Fibroblast of upper back skin (primary cell): ENCODE measurements at regions not wholly inside any gene's neighbourhood (a gene's known extent, or its start where the extent isn't known, plus 50 kb on each side); places are given as distances from the start of the nearest gene placed in this dataset.
A peak's percentile ranks its signal among the peaks of the same experiment; 100 is the strongest.
"Not testable (repeated sequence)": the region's sequence is repeated elsewhere in the genome, so short reads cannot be mapped to it uniquely, and the experiment has no call there.

ENCODE experiments used
- DNase-seq: peaks from one replicate; pipeline ENCODE4 v3.0.0-alpha.2; 2013

DNA sequence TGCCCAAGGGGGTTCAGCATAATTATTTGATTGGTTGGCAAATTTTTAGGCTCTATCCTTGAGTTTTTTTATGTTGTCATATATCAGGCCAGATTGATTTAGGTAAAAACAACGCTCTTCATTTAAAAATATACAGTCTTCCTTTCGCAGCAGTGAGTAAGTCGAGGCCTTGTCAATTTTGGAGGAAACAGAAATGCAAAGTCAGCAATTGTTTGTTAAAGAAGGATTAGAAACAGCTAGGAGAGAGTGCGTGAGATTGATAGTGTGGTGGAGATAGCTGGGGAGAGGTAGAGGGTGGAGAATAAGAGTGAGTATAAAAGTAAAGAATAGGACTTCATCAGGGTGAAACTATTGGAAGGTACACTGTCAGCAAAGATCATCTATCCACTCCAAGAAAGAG is 830.8 kb downstream of the LUZP2 start:
- DNase-seq: no peak

DNA sequence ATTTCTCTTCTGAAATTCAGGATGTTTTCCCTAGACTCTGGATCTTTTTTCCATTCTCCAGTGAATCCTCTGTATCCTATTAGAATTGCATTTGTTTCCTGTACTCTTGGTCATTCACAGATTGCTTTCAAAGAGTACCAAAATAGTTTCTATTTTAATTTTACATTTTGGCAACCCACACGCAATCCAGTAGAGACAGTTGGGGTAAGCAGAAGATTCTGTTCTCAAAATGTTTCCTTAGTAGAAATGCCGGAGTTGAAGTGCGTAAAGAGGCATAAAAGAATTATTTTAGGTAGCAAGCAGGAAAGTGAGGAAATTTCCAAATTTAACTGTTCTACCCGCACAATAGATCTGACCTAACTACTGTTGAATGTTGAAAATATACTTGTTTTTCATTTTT is 842.4 kb downstream of the LUZP2 start:
- no peak for DNase-seq

DNA sequence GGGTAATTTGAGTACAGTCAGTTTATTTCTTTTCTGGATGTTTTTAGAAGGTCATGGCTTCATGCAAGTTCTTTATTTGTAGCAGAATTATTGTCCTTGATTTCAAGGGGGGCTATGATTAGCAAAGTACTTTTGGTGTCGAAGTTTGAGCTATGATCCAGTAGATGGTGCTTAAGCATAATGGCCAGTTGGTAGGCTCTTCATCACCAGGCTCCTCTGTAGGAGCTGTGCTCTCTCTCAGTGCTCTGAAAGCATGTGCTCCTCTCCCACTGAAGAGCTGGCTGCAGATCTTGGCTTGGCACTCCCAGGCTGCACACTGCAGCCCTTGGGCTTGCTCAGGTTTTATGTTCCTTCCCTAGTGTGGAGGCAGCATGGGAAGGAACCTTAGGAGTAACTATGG is 852.7 kb downstream of the LUZP2 start:
- no peak for DNase-seq

DNA sequence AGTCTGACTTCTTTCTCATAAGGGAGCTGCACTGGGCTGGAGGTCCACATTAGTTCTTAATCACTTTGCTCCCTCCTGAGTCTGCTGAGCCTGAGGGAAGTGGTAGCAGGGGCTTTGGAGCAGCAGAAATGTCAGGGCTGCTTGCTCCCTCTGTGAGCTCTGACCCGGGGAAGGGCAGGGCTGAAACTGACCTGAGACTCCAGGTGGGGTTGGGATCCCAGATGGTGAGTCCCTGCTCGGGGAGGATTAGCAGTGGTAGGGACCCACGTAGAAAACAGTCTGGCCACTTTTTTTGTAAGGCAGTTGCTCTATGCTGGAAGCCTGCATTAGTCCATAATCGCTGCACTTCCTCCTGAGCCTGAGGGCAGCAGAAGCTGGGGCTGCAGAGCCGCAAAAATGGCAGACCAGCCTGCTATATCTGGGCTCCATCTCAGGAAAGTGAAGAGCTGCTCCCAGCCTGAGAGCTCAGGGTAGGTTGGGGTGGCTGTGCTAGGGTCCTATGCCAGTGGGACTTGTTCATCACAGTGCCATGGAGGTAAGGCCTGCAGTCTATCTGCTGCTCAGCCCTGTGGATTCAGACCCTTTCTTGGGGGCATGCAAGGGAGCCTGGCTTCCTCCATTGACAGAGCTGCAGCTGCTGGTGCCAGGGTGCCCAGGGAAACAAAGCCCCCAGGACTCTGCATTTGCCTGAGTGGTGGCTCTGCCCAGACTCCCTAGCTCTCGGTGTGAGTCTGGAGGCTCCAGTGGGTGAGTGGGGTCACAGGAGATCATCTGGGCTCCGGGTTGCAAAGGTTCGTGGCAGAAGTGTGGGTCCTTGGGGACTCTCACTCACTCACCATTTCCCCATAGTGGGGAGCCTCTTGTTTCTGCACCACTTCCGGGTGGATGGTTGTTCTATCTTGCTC is 854.3 kb downstream of the LUZP2 start:
- no peak for DNase-seq

DNA sequence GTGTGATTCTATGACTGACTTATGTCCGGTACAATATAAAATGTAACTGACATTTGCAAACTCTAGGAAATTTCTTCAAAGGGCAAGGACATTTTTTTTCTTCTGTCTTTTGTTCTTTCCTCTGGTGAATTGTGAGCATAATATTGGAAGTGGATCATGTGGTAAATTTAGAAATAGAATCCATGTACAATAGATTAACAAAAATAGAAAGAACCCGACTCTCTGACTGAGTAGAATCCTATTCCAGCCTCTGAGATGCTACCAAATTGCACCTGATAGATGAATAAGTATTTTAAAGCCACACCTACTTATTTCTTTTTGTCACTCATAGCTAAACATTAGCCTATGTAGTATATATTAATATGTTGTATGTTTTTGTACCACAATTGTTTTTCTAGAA is 860.3 kb downstream of the LUZP2 start:
- no peak for DNase-seq

DNA sequence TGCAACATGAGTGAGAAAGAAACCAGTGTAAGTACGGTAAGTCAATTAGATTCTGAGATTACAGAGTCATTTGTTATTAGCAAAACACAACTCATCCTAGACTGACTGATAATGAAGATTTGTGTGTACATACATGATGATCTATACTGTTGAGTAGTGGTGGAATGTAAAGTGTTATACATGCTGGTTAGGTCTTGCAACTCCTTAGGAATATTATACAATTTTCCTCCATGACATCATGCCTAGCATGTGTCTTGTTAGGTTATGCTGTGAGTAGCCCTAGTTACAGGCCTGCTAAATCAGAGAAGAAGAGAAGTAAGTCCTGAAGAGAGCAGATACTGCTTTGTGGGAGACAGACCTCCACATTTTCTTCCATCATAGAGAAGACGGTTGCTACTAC is 880.6 kb downstream of the LUZP2 start:
- peak; percentile 15 for DNase-seq

DNA sequence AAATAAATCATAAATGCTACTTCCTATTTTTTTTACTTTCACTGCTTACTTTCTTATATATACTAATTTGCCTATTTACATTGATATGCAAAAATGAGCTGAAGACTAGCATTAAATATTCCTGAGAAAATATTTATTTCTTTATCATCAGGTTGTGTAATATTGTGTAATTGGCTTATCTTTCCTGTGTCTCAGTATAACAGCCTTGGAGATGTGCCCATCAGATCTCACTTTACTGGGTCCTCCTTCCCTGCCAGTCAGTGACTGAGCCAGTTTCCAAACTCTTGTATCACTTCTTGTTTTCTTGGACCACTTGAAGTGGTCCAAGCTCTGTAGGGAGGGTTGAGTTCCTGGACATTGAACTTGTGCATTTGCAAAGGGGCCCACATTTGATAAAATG is 900.0 kb downstream of the LUZP2 start:
- DNase-seq: no peak

DNA sequence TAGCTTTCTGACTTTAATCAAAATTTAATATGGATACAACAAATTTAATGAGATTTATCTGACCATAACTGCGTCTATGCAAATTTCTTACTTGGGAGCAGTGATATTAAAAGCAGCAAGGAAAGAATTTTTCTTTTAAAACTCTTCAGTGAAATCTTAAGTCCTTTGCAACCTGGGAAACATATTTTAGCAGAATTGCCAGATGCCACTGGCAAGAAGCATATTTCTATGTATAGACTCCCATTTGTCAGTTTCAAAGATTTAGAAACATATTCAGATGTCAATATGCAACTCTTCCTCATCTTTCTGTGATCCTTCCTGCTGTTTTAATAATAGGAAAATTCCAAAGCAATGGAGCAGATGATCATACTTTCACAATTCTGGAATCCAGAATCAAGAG is 911.3 kb downstream of the LUZP2 start:
- no peak for DNase-seq

DNA sequence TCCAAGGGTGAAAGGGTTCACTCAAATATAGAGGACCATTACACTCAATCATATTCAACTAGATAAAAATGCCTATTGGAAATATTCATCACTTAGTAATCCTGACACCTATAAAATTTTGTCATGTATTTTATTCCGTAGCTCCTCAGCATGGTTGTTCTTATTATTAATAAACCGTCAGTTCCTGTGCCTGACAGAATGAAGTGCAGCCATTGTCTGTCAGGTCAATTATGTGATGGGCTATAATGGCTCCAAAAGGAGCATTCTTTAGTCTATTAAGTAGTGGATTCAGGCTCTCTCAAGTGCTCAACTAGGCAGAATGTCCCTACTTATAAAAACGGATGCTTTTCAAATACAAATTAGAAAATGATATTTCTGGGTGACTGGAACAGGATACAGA is 916.1 kb upstream of the ANO3 start:
- no peak for DNase-seq

DNA sequence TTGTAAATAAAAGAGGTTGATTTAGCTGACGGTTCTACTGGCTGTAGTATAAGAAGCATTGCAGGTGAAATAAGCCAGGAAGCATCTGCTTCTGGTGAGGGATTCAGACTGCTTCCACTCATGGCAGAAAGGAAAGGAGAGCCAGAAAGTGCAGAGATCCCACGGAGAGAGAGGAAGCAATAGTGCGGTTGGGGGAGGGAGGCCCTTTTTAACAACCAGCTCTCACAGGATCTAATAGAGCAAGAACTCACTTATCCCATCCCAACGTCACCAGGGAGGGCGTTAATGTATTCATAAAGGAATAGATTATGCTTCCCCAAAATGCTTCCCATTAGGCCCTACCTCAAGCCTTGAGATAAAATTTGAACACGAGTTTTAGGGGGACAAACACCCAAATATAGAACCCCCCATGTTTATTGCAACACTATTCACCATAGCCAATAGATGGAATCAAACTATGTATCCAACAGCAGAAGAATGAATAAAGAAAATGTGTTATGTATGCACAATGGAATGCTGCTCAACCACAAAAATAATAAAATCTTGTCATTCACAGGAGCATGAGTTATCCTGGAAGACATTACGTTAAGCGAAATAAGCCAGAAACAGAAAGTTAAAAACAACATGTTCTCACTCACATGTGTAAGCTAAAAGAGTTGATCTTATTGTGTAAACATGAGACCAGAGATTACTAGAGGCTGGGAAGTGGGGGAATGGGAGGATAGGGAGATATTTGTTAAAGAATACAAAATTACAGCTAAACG is 908.3 kb upstream of the ANO3 start:
- DNase-seq: peak; percentile 71

DNA sequence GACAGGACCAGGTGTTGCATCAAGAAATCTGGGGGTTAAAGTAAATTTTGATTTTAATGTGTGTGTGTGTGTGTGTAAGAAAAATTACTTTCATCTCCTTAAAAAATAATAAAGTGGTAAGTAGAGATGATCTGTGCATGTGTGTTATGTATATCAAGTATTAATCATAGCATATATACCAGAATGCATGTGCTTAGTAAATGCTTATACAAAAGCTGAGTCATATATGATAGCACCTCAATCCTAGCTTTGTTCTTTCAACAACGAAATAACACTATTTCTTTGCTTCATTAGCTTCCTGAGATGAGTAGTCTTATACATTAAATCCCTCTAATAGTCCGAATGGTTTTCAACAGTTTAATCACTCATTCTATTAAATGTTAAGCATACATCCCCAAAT is 899.6 kb upstream of the ANO3 start:
- no peak for DNase-seq

DNA sequence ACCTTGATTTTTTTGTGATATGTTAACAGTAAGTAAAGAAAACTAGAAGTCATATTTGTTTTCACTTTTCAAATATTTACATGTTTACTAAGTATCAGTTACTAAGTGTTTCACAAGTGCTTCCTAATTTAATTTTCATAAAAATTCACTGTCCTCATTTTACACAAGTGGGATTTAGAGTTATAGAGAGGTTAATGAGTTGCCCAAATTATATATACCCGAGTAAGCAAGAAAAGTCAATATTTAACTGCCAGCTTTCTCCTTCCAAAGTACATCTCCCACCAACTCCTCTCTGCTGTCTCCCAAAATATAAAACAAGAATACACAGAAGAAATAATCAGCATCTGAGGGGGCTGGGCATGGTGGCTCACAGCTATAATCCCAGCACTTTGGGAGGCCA is 896.7 kb upstream of the ANO3 start:
- no peak for DNase-seq

DNA sequence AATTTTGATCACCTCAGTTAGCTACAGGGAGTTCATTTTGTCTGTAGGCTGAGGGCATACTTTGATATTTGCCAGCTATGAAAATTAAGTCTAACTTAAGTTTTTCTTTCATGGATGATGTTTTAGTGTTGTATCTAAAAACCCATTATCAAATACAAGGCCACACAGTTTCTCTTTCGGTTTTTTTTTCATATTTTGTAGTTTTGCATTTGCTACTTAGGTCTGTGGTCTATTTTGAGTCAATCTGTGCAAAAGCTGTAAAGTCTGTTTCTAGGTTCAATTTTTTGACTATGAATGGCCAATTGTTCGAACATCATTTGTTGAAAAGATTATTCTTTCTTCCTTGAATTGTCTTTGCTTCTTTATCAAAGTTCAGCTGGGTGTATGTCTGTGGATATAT is 895.6 kb upstream of the ANO3 start:
- no peak for DNase-seq

DNA sequence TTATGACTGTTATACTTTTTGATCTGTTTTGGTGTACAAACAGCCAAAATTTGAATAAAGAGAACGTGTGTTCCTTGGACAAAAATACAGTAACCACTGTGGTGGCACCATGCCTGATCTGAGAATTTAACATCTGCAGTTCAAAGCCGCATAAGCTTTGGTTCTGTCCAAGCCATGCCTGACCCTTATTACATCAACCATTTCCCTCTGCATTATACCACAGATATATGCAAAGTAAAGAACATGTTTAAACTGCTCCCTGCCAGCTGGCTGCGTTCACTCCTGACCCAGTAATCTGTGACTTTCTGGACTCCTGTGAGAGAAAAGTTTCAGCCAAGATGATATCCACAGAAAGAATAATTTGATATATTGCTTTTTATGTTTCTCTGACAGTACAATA is 890.5 kb upstream of the ANO3 start:
- peak; percentile 39 for DNase-seq

DNA sequence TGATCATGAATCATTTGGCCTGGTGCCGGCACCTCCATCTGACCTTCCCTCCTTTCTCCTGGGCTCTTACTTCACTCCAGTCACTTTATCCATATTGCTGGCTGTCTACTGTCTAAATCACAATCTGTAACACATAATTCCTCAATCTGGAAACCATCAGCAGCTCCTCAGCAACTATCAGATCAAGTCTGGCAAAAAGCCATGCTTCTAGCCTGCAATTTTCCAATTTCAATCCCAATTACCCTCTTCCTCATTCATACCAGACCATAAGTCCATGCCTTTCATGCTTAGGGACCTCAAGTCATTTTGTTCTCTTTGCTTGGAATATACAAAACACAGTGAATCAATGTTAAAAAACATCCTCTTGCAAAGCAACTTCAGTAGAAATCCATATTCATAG is 882.8 kb upstream of the ANO3 start:
- DNase-seq: peak; percentile 9

DNA sequence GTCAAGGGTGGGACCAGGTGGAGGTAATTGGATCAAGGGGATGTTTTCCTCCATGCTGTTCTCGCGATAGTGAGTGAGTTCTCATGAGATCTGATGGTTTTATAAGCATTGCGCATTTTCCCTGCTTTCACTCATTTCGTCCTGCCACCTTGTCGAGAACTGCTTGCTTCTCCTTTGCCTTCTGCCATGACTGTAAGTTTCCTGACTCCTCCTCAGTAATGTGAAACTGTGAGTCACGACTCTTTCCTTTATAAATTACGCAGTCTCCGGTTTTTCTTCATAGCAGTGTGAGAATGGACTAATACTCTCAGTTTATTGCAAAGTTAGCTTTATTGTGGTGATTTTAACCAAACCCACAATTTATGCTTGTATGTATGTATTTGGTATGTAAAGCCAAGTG is 878.5 kb upstream of the ANO3 start:
- DNase-seq: no peak

DNA sequence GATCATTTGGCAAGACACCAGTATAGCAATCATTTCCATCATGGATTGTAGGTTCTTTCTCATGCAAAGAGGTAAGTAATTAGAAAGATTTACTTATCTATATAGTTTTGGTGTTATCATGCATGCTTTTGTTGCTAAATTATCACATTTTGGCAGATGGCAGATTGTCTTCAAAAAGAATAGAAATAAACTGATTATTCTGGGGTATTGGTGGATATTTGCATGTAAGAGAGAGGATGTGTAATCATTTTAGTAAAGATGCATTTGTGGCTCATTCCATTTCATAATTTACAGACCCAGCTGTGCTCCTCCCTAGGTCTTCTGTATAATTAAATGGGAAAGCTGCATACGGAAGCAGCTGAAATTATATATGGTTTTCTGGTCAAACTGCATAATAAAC is 875.7 kb upstream of the ANO3 start:
- DNase-seq: no peak

DNA sequence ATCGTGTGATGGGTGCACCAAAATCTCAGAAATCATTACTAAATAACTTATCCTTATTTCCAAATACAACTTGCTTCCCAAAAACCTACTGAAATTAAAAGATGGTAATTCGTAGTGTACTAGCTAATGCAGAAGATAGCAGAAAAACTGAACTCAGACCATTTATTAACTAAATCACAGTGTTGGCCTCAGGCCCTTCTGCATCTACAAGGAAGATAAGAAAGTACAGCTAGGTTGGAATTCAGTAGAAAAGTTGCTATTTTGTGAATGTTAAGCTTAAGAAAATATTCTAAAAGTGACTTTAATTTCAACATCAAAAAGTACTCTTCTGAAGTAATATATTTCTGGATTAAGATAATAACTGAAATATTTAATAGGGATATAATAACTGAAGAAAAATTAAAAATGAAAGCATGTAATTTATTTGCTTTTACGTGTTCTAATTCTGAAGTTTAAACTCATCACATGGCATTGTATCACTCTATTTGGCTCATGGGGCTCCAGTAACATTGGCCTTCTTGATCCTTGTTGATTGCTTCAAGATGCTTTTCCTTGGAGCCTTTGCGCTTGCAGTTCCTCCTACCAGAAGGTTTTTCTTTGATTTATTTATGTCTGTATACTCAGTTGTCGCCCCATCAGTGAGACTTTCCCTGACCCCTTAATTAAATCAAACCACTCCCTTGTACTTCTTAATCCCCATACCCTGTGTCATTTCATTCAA is 847.9 kb upstream of the ANO3 start:
- no peak for DNase-seq

DNA sequence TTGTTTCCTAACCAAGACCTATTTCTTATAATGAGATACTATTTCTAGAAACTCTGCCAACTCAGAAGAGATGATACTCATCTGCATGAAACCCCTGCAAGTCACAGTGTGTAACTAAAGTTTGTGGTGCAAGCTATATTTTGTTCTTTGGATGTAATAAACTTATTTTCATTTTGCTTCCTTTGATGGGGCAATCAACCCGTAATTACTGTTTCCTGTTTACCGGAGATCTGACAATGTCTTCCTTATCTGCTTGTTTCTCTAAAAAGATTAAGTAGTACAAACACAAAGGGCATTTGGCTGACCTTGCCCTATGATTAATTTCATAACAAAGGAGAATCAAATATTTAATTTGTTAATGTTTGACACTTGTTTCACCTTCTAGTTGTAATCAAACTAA is 846.6 kb upstream of the ANO3 start:
- DNase-seq: no peak

DNA sequence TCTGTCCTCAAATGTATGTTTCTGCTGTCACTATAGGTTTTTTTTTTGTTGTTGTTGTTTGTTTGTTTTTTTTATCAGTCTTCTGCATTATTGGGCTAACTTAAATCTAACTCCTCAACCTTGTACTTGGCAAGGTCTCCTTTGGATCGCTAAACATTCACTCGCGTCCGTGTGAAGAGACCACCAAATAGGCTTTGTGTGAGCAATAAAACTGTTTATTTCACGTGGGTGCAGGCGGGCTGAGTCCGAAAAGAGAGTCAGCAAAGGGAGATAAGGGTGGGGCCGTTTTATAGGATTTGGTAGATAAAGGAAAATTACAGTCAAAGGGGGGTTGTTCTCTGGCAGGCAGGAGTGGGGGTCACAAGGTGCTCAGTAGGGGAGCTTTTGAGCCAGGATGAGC is 845.6 kb upstream of the ANO3 start:
- not testable (repeated sequence) for DNase-seq

DNA sequence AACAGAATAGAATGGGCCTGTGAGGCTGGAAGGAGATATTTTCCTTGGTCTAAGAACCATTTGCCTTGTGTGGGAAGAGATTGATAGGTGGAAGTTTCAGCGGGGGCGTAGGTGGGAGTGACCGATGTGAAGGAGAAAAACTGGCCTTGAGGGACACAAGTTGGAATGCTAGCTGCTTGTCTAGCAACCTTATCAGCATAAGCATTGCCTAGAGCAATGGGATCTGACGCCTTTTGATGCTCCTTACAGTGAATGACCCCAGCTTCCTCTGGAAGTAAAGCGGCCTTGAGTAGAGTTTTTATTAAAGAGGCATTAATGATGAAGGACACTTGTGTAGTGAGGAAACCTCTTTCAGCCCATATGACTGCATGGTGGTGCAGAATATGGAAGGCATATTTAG is 843.8 kb upstream of the ANO3 start:
- DNase-seq: not testable (repeated sequence)

DNA sequence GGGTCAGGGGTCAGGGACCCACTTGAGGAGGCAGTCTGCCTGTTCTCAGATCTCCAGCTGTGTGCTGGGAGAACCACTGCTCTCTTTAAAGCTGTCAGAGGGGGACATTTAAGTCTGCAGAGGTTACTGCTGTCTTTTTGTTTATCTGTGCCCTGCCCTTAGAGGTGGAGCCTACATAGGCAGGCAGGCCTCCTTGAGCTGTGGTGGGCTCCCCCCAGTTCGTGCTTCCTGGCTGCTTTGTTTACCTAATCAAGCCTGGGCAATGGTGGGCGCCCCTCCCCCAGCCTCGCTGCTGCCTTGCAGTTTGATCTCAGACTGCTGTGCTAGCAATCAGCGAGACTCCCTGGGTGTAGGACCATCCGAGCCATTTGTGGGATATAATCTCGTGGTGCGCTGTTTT is 830.5 kb upstream of the ANO3 start:
- DNase-seq: not testable (repeated sequence)

DNA sequence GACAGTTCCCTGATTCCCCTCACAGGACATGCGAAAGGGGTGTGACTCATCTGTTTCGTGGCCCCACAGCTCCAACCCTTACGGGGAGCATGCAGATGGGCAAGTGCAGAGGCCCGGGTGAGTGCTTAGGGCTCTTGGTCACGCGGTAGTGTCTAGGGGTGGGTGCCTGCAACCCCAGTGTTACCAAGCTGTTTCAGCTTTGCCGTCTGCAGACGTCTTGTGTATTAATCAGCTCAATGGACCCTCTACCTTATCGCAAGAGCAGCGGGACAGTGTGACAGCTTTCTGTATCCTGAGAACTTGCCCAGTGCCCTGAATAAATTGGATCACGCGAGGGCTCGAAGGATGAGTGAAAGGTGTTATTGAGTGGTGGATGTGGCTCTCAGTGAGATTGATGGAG is 816.4 kb upstream of the ANO3 start:
- no peak for DNase-seq

DNA sequence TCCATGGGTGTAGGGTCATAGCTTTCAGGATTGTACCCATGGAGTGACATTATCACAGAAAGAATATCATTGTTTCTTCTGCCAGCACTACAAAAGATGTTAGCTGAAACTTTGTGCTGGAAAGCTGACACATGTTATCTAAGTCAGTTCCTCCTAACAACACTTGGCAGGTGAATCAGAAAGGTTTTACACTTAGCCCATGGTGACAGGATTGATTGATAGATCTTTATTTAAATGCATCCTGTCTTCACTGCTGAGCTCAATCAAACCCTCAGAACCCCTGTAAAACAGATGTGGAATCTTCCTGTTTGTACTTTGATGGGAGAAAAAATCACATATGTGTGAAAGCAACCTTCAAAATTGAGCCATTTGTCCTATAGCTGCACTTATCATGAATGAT is 811.5 kb upstream of the ANO3 start:
- no peak for DNase-seq
